ENCODE measurements at regions not wholly inside any gene's neighbourhood (a gene's known extent, or its start where the extent isn't known, plus 50 kb on each side); places are given as distances from the start of the nearest gene placed in this dataset.

DNA sequence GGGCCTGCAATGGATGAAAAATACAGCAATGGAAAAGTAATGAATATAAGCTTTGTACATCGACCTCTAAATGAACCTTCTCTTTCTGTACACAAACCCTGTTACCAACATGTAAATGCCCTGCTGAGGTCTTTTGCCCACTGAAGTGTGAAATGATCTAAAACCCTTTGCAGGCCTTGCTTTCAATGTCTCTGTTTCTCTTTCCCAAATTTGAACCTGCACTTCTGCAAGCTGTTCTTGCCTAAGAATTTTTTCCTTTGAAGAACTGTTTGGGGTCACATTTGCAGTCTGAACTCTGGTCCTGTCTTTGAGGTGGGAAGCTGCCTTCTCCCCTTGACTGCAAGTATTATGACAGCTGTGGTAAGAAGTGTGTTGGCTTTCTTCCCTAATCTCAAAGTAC, 1237.1 kb downstream of the FAM181B start (continued):
- TF ChIP-seq CTCF (IDR thresholded peaks at IDR 0.05; ENCODE audit: control extremely low read depth in 1 of 3, insufficient read depth in 1 of 3, low read depth in 1 of 3, low read length in 3 of 3) (no peak), MAX (IDR thresholded peaks at IDR 0.05) (no peak)

Data from H1 (cell line).